Endothelial cell of umbilical vein (primary cell): ENCODE measurements at regions not wholly inside any gene's neighbourhood (a gene's known extent, or its start where the extent isn't known, plus 50 kb on each side); places are given as distances from the start of the nearest gene placed in this dataset.
"Not testable (repeated sequence)": the region's sequence is repeated elsewhere in the genome, so short reads cannot be mapped to it uniquely, and the experiment has no call there.

ENCODE experiments used
- BruUV-seq: library from RNA; stranded (reverse); fragments of 400-500 nt; replicated peaks from 2 replicates; lab custom pipeline; 2021; lab: Mats Ljungman, UMichigan
- CTCF ChIA-PET: fragments of 300-600, 350-600 bp; sonication (Branson Sonifier 250); formaldehyde crosslinking; loops from one replicate; lab custom pipeline; 2021; ENCODE audit warnings: antibody characterized with exemption, inconsistent platforms; lab: Charles Lee
- POLR2A ChIA-PET: fragments of 300-600, 350-600 bp; sonication (Branson Sonifier 250); formaldehyde crosslinking; loops from one replicate; lab custom pipeline; 2021; ENCODE audit warnings: antibody characterized with exemption, inconsistent platforms; lab: Charles Lee
- DNase-seq: peaks from one replicate; pipeline ENCODE4 v3.0.0-alpha.2; 2011; ENCODE audit warnings: low read depth, low spot score
- FAIRE-seq: peaks from 2 replicates; lab custom pipeline; 2011; peaks lifted over from hg19 to GRCh38; lab: Jason Lieb, UNC
- H2AFZ ChIP-seq: 2 replicates; pipeline ENCODE4 v1.6.0; 2012; ENCODE audit warnings: low read depth, low read length, control low read depth, inconsistent platforms
- H3K27ac ChIP-seq: 2 replicates; pipeline ENCODE4 v1.5.1; 2011; ENCODE audit warnings: low read depth, mild to moderate bottlenecking, control low read depth, low read length, moderate library complexity; ENCODE audit not compliant: insufficient read depth
- H3K27me3 ChIP-seq, 2 experiments: 2 replicates each; pipeline versions ENCODE4 v1.6.0 to v1.6.1; 2011; ENCODE audit warnings: low read length in 2 of 2, mixed read lengths in 1 of 2; ENCODE audit not compliant: control insufficient read depth in 2 of 2, insufficient read depth in 2 of 2
- H3K36me3 ChIP-seq, 2 experiments: 2 replicates in 1 of 2; 3 replicates in 1 of 2; pipeline ENCODE4 v1.5.1; 2011; ENCODE audit warnings: low read length in 2 of 2, mild to moderate bottlenecking in 1 of 2, moderate library complexity in 1 of 2; ENCODE audit not compliant: control insufficient read depth in 2 of 2, insufficient read depth in 2 of 2; ENCODE audit errors: extremely low read depth in 1 of 2
- H3K4me1 ChIP-seq: 3 replicates; pipeline ENCODE4 v1.5.1; 2011; ENCODE audit warnings: mild to moderate bottlenecking, low read length; ENCODE audit not compliant: control insufficient read depth, insufficient read depth; ENCODE audit errors: extremely low read depth
- H3K4me2 ChIP-seq: 2 replicates; pipeline ENCODE4 v1.6.1; 2011; ENCODE audit warnings: low read length, control low read depth, mixed read lengths; ENCODE audit not compliant: insufficient read depth
- H3K4me3 ChIP-seq, 3 experiments: fragments of 200-600 bp in 1 of 3; sonication (generic), shearing (Covaris generic) in 1 of 3; replicated peaks in 1 of 3; 2 replicates each; pipeline ENCODE4 v1.5.1; 2011 to 2016; ENCODE audit warnings: control low read depth in 3 of 3, low read length in 3 of 3, mild to moderate bottlenecking in 2 of 3, inconsistent platforms in 1 of 3, low read depth in 1 of 3, moderate library complexity in 1 of 3; ENCODE audit not compliant: insufficient read depth in 1 of 3
- H3K79me2 ChIP-seq: 2 replicates; pipeline ENCODE4 v1.6.0; 2012; ENCODE audit warnings: low read length, inconsistent platforms; ENCODE audit not compliant: control insufficient read depth, insufficient read depth
- H3K9ac ChIP-seq: replicated peaks from 2 replicates; pipeline ENCODE3; 2011; ENCODE audit warnings: low read length, control low read depth; ENCODE audit not compliant: insufficient read depth; ENCODE audit errors: extremely low read depth
- H3K9me1 ChIP-seq: replicated peaks from 3 replicates; pipeline ENCODE4 v1.6.0; 2011; ENCODE audit warnings: mild to moderate bottlenecking, low read length; ENCODE audit not compliant: control insufficient read depth, insufficient read depth; ENCODE audit errors: extremely low read depth
- H3K9me3 ChIP-seq: replicated peaks from 2 replicates; pipeline ENCODE4 v1.5.1; 2012; ENCODE audit warnings: low read length, inconsistent platforms; ENCODE audit not compliant: control insufficient read depth, insufficient read depth
- H4K20me1 ChIP-seq: replicated peaks from 2 replicates; pipeline ENCODE3; 2011; ENCODE audit warnings: mild to moderate bottlenecking, low read length; ENCODE audit not compliant: control insufficient read depth, insufficient read depth; ENCODE audit errors: extremely low read depth
- dilution Hi-C: fragments of 300-500 bp; cut with MboI; formaldehyde crosslinking; loops from one replicate; pipeline ENCODE4 v1.15.0; 2019; ENCODE audit warnings: low sequenced_read_pairs; ENCODE audit not compliant: extremely low pct_ligation_motif_present
- intact Hi-C: fragments of 100-400 bp; cut with micrococcal nuclease; formaldehyde crosslinking; loops from one replicate; pipeline ENCODE4 v1.10.0; 2022

DNA sequence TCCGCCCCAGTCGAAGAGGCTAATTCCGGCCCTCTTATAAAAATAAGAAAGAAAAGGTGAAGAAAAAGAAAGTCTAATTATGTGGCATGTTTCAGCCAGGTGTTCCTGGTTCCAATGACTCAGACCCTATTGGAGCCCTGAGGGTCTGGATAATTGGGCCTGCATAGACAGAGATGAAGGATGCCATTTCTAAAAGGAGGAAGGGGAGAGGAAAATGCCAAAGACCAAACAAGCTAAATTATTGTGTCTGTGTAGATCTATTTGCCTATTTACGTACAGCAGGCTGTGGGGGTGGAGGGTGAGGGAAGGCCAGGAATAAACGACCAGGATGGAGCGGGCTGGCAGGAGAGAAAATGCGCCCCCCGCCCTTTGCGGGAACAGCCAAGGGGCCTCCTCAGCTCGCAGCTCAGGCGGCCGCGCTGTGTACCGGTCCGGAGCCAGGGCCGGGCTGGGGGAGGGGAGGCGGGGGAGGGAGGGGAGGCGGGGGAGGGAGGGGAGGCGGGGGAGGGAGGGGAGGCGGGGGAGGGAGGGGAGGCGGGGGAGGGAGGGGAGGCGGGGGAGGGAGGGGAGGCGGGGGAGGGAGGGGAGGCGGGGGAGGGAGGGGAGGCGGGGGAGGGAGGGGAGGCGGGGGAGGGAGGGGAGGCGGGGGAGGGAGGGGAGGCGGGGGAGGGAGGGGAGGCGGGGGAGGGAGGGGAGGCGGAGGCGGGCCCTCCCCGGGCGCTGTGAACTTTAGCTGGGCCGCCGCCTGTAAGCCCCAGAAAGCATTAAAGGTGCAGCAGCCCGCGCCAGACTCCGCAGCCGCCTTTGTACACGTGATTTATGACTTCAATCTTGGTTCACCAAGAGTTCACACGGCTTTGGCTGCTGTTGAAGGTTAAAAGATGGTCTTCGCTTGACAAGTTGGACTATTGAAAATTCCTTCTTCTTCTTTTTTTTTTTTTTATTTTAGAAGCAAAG is 113.0 kb upstream of the FOXD4L5 start:
- H3K4me2 ChIP-seq, H3K9me3 ChIP-seq, dilution Hi-C loops, H3K36me3 ChIP-seq, BruUV-seq, intact Hi-C loops, POLR2A ChIA-PET, H3K79me2 ChIP-seq, H3K4me1 ChIP-seq, H2AFZ ChIP-seq, CTCF ChIA-PET, H3K27me3 ChIP-seq, DNase-seq, H3K9me1 ChIP-seq, H4K20me1 ChIP-seq, H3K4me3 ChIP-seq, FAIRE-seq, H3K27ac ChIP-seq, H3K9ac ChIP-seq: not testable (repeated sequence)

DNA sequence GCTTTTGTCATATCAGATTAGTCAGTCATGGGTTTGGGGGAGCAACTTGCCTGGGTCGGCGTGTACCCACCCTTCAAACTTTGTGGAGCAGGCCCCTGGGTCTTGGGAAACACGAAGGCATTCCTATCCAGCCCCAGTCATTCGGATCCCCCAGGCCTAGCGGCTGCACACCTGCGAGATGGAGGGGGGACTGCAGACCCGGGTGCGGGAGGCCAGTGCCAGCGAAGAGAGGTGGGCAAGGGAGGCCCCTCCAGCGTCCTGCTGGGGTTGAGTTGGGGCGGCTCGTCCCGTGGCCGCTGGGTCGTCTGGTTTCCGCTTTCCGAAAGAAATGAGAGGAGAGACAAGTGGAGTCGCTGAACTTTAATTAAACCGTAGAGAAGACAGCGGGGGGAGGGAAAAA is 112.2 kb upstream of the FOXD4L5 start:
- H4K20me1 ChIP-seq, DNase-seq, dilution Hi-C loops, H3K4me1 ChIP-seq, H3K9me3 ChIP-seq, H3K79me2 ChIP-seq, FAIRE-seq, H3K4me3 ChIP-seq, intact Hi-C loops, H3K27ac ChIP-seq, H3K27me3 ChIP-seq, H2AFZ ChIP-seq, H3K4me2 ChIP-seq, H3K36me3 ChIP-seq, H3K9ac ChIP-seq, POLR2A ChIA-PET, CTCF ChIA-PET, BruUV-seq, H3K9me1 ChIP-seq: not testable (repeated sequence)

DNA sequence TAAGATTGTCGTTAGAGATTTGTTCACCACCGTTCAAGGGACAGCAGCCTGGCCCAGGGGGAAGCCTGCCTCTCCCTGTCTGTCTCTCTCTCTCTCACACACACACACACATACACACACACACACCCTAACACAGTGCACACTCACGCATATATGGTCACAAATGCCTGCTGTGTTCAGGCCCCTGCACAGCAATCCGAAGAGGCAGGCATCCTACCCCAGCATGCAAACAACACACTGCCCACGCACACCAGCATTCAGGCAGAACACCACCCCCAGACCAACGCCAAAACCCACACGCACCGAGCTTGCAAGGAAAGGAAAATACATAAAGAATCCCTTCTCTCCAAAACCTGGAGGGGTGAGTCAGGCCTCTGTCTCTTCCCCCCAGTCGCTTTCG is 111.6 kb upstream of the FOXD4L5 start:
- intact Hi-C loops, H3K27me3 ChIP-seq, FAIRE-seq, H3K79me2 ChIP-seq, H3K9me3 ChIP-seq, H3K36me3 ChIP-seq, H3K27ac ChIP-seq, BruUV-seq, POLR2A ChIA-PET, H3K4me2 ChIP-seq, H3K9ac ChIP-seq, H4K20me1 ChIP-seq, H3K4me1 ChIP-seq, dilution Hi-C loops, CTCF ChIA-PET, H3K4me3 ChIP-seq, H2AFZ ChIP-seq, DNase-seq, H3K9me1 ChIP-seq: not testable (repeated sequence)

DNA sequence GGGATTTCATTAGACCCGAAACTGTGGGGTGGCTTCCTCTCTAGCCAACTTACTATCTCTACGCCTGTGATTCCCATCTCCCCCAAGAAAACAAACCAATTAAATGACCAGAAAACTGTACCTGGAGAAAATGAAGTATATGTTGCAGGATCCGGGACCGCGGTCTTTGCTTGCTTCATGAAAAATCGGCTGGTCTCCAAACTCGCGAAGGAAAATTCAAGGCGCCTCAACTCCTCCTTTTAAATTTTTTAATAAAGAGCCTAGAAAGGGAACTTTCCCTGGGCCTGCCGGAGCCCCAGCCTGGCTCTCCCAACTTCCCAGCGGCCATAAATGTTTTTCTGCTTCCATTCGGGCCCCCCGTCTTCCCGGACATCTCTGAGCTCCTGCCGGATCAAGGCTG is 110.8 kb upstream of the FOXD4L5 start:
- H3K27me3 ChIP-seq, H3K9me1 ChIP-seq, H3K27ac ChIP-seq, POLR2A ChIA-PET, H3K4me3 ChIP-seq, dilution Hi-C loops, H3K9me3 ChIP-seq, H3K4me1 ChIP-seq, intact Hi-C loops, H3K36me3 ChIP-seq, DNase-seq, H3K79me2 ChIP-seq, FAIRE-seq, H3K9ac ChIP-seq, H3K4me2 ChIP-seq, H2AFZ ChIP-seq, H4K20me1 ChIP-seq, CTCF ChIA-PET, BruUV-seq: not testable (repeated sequence)
